Spleen (tissue), 11 donors: ENCODE measurements at regions not wholly inside any gene's neighbourhood (a gene's known extent, or its start where the extent isn't known, plus 50 kb on each side); places are given as distances from the start of the nearest gene placed in this dataset.

Source experiments
- DNase-seq: peaks from one replicate; pipeline ENCODE4 v3.0.0-alpha.2; 2020
- H3K27ac ChIP-seq, 8 donors: fragments of 200-600 bp; sonication (generic) in 7 of 8; 1 replicate in 4 of 8; 2 replicates in 4 of 8; pipeline versions ENCODE4 v1.5.0 to v1.8.0; 2016 to 2021; ENCODE audit warnings: inconsistent platforms in 4 of 8, mild to moderate bottlenecking in 4 of 8, moderate library complexity in 1 of 8
- H3K27me3 ChIP-seq, 7 donors: fragments of 200-600 bp; sonication (generic) in 6 of 7; replicated peaks in 1 of 7; 1 replicate in 4 of 7; 2 replicates in 3 of 7; pipeline versions ENCODE4 v1.5.0 to v1.8.0; 2016 to 2021; ENCODE audit warnings: inconsistent platforms in 3 of 7, mild to moderate bottlenecking in 1 of 7
- H3K36me3 ChIP-seq, 6 donors: fragments of 200-600 bp; sonication (generic) in 5 of 6; 1 replicate in 4 of 6; 2 replicates in 2 of 6; pipeline versions ENCODE4 v1.5.0 to v1.8.0; 2016 to 2021; ENCODE audit warnings: inconsistent platforms in 2 of 6
- H3K4me1 ChIP-seq, 6 donors: fragments of 200-600 bp; sonication (generic) in 5 of 6; 1 replicate in 3 of 6; 2 replicates in 3 of 6; pipeline versions ENCODE4 v1.5.0 to v1.8.0; 2016 to 2021; ENCODE audit warnings: inconsistent platforms in 3 of 6
- H3K4me3 ChIP-seq, 8 donors: fragments of 200-600 bp; sonication (generic) in 7 of 8; 1 replicate in 4 of 8; 2 replicates in 4 of 8; pipeline versions ENCODE4 v1.5.0 to v1.8.0; 2016 to 2021; ENCODE audit warnings: inconsistent platforms in 4 of 8, mild to moderate bottlenecking in 4 of 8, moderate library complexity in 2 of 8
- H3K9me3 ChIP-seq, 8 donors: fragments of 200-600 bp; sonication (generic) in 7 of 8; 1 replicate in 4 of 8; 2 replicates in 4 of 8; pipeline versions ENCODE4 v1.5.0 to v1.8.0; 2016 to 2021; ENCODE audit warnings: inconsistent platforms in 4 of 8
- CTCF ChIP-seq, 11 experiments: fragments of 200-600 bp in 7 of 11; fragments of 450-650 bp in 4 of 11; sonication (generic) in 4 of 11; IDR thresholded peaks in 8 of 11; conservative IDR thresholded peaks in 3 of 11; 1 replicate in 7 of 11; 2 replicates in 4 of 11; pipeline versions ENCODE4 v1.4.0 to v1.8.0; 2016 to 2021; ENCODE audit warnings: antibody characterized with exemption in 11 of 11, inconsistent platforms in 4 of 11, mild to moderate bottlenecking in 1 of 11
- POLR2A ChIP-seq, 3 donors: fragments of 450-650 bp; IDR thresholded peaks; one replicate each; pipeline ENCODE4 v1.5.1; 2017; ENCODE audit warnings: antibody characterized with exemption in 3 of 3, mild to moderate bottlenecking in 1 of 3
- POLR2AphosphoS5 ChIP-seq, 3 donors: sonication (generic); formaldehyde crosslinking; IDR thresholded peaks; one replicate each; pipeline ENCODE4 v1.5.1; 2017; ENCODE audit warnings: antibody characterized with exemption in 3 of 3
- WGBS, 5 donors: extraction: QIAGEN DNeasy Blood & Tissue Kit in 3 of 5; methylation state at CpG; one replicate each; pipeline versions ENCODE4 v1.1.5 to v1.1.7; 2013 to 2018; 5-methylcytosine and 5-hydroxymethylcytosine counted together
- intact Hi-C: fragments of 100-400 bp; cut with DNase I; formaldehyde crosslinking; loops from one replicate; pipeline ENCODE4 v1.15.0; 2023; ENCODE audit warnings: low total_unique reads
- donor health status: healthy with polysubstance abuse.
- donor health status: DM: no; HTN: no; CAD: no; lungs with moderate emphysema.
- donor health status: DM: no; HTN: no; CAD: no.
- donor health status: Bipolar disorder and iron deficiency.
- donor health status: healthy.
- donor health status: DM: no; HTN: no; CAD: no.
- donor health status: DM: yes; HTN: yes; CAD: no.

DNA sequence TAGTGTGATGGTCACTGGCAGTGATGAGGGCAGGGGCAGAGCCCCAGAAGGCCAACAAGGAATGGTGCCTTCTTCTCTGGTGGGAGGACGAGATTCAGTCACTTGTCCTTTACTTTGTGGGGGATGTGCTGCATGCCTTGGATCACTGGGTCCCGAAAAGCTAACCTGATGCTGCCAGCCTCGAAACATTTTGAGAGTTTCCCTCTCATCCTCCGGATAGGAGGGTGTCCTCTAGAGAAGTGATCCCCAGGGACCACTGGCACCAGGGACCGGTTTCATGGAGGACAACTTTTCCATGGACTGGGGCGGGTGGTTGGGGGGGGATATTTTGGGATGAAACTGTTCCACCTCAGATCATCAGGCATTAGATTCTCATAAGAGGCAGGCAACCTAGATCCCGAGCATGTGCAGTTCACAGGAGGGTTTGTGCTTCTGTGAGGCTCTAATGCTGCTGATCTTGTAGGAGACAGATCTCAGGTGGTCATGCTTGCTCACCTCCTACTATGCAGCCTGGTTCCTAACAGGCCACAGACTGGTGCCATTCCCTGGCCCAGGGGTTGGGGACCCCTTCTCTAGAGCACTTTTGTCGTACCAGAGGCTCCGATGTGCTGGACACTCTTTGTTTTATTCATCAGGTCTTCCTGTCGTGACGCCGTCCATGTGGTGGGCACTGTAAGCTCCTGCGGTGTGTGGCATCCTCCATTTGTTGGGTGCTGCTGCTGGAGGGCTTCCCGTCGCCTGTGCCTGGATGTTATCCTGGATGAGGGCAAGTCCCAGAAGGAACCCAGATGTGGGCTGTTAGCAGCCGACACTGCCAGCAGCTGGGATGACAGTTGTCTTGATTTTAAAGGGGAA is 68.5 kb upstream of the HDAC4 start:
- intact Hi-C loops = no loop called here
- peaks cover 0 to 13% (median 0%) of the 10 kb centered on the region in 7 donors for H3K27me3 ChIP-seq
- TF ChIP-seq POLR2A (IDR thresholded peaks at IDR 0.05) (no peak), CTCF (IDR thresholded peaks at IDR 0.05 in 8 of 11, conservative IDR thresholded peaks at IDR 0.05 in 3 of 11) (no peak), POLR2AphosphoS5 (IDR thresholded peaks at IDR 0.05) (no peak)
- 88 to 94% (median 91%) methylated on average over 16 of the region's 16 CpGs for WGBS, 5 donors
- no peaks in the 10 kb centered on the region for H3K9me3 ChIP-seq
- no peaks in the 10 kb centered on the region for H3K36me3 ChIP-seq
- peaks cover 0 to 17% (median 6%) of the 10 kb centered on the region in 6 donors for H3K4me1 ChIP-seq
- no peak overlapping the region for H3K4me3 ChIP-seq
- DNase-seq = no peak
- no peak overlapping the region for H3K27ac ChIP-seq

DNA sequence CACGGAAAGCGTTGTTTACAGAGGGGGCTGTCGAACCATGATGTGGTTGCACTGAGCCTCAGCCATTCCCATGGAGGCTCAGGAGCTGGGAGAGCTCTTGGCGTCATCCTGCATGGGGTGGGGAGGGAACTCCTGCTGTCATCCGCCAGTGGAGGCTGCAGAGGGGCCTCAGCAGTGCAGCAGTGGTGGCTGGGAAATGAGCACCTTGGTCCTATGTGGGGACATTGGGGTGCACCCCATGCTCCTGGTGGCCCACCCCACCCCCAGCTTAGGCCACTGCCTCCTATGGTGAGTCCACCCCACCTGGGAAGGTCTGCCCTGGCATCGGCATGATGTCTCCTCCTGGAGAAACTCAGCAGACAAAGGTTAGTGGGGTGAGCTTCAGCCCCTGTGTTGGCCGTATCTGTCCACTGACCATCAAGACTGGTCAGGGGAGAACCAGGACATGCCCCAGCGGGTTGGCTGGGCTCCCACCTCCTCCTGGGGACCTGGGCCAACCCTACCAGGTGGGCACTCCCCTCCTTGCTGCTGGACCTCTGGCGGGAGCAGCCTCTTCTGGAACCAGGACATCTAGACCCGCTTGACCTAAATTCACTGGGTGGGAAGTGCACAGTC is 67.8 kb upstream of the HDAC4 start:
- no peak overlapping the region for H3K27ac ChIP-seq
- no peaks in the 10 kb centered on the region for H3K36me3 ChIP-seq
- H3K9me3 ChIP-seq = no peaks in the 10 kb centered on the region
- no peak overlapping the region for H3K4me3 ChIP-seq
- peaks cover 0 to 22% (median 6%) of the 10 kb centered on the region in 6 donors for H3K4me1 ChIP-seq
- WGBS, 5 donors = 88 to 98% (median 91%) methylated on average over 7 to 10 of the region's 10 CpGs
- intact Hi-C loops = no loop called here
- no peak for TF ChIP-seq POLR2A (IDR thresholded peaks at IDR 0.05)
- no peak for TF ChIP-seq CTCF (IDR thresholded peaks at IDR 0.05 in 8 of 11, conservative IDR thresholded peaks at IDR 0.05 in 3 of 11)
- peak; percentile 51 for DNase-seq
- H3K27me3 ChIP-seq = peaks cover 0 to 21% (median 0%) of the 10 kb centered on the region in 7 donors

DNA sequence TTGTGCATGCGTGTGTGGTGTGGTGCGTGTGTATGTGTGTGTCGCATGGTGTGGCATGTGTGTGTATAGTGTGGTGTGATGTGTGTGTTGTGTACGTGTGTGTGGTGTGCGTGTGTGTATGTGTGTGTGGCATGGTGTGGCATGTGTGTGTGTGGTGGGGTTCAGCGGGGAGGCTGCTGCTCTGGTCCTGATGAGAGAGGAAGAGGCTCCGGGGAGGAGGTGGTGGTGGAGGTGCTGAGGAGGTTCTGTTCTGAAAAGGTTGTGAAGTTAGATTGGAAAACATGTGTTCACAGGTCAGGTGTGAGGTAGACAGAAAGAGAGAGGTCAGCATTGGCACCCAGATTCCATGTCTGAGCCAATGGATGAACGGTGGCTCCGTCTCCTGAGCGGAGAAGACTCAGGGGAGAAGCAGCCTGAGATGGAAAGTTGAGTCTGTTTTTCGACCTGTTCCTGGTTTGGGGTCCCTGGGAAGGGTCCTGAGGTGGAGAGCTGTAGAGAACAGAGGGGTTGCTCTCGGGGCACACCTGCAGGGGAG is 67.2 kb upstream of the HDAC4 start:
- H3K36me3 ChIP-seq = no peaks in the 10 kb centered on the region
- H3K27ac ChIP-seq = no peak overlapping the region
- no peak for DNase-seq
- peaks cover 0 to 22% (median 0%) of the 10 kb centered on the region in 7 donors for H3K27me3 ChIP-seq
- H3K4me1 ChIP-seq = peaks cover 0 to 27% (median 6%) of the 10 kb centered on the region in 6 donors
- WGBS, 5 donors = 90 to 95% (median 92%) methylated on average over 12 of the region's 12 CpGs
- intact Hi-C loops = no loop called here
- no peaks in the 10 kb centered on the region for H3K9me3 ChIP-seq
- no peak overlapping the region for H3K4me3 ChIP-seq
- TF ChIP-seq POLR2A (IDR thresholded peaks at IDR 0.05) (no peak), CTCF (IDR thresholded peaks at IDR 0.05 in 8 of 11, conservative IDR thresholded peaks at IDR 0.05 in 3 of 11) (no peak), POLR2AphosphoS5 (IDR thresholded peaks at IDR 0.05) (no peak)
